Stimulated activated CD8-positive, alpha-beta memory T cell treated with anti-CD3 and anti-CD28 coated beads, Interleukin-15, amount 100 ng/mL, for 4 hours (primary cell): ENCODE measurements at regions not wholly inside any gene's neighbourhood (a gene's known extent, or its start where the extent isn't known, plus 50 kb on each side); places are given as distances from the start of the nearest gene placed in this dataset.
"Not testable (repeated sequence)": the region's sequence is repeated elsewhere in the genome, so short reads cannot be mapped to it uniquely, and the experiment has no call there.

Experiments
- DNase-seq, 2 donors: peaks; one replicate each; pipeline ENCODE4 v3.0.0-alpha.2; 2020; ENCODE audit warnings: low read depth in 2 of 2

GRCh38 chr4:38466401-38466800 is 197.6 kb upstream of the KLF3 start:
- no peak for DNase-seq

GRCh38 chr4:38467296-38467695 is 196.7 kb upstream of the KLF3 start:
- DNase-seq: no peak

GRCh38 chr4:38468339-38468866 is 195.6 kb upstream of the KLF3 start:
- no peak for DNase-seq

- DNase-seq: no peak
These were observed 194.6 kb upstream of the KLF3 start for GRCh38 chr4:38469410-38469809.

- no peak for DNase-seq
These were observed 193.2 kb upstream of the KLF3 start for GRCh38 chr4:38470735-38471262.

- DNase-seq: no peak
These were observed 181.3 kb upstream of the KLF3 start for GRCh38 chr4:38482696-38483095.

- DNase-seq: not testable (repeated sequence)
These were observed 180.4 kb upstream of the KLF3 start for GRCh38 chr4:38483628-38484027.

- DNase-seq: no peak
These were observed 174.8 kb upstream of the KLF3 start for GRCh38 chr4:38489011-38489861.

- DNase-seq: no peak
These were observed 173.9 kb upstream of the KLF3 start for GRCh38 chr4:38489924-38490639.

GRCh38 chr4:38490753-38491446 is 173.1 kb upstream of the KLF3 start:
- DNase-seq: no peak

GRCh38 chr4:38491854-38492478 is 172.0 kb upstream of the KLF3 start:
- DNase-seq: no peak

GRCh38 chr4:38493066-38493465 is 170.9 kb upstream of the KLF3 start:
- no peak for DNase-seq

GRCh38 chr4:38495446-38495845 is 168.6 kb upstream of the KLF3 start:
- DNase-seq: no peak

- DNase-seq: no peak
These were observed 166.9 kb upstream of the KLF3 start for GRCh38 chr4:38497121-38497520.

GRCh38 chr4:38499101-38499500 is 164.9 kb upstream of the KLF3 start:
- no peak for DNase-seq

- no peak for DNase-seq
These were observed 163.6 kb upstream of the KLF3 start for GRCh38 chr4:38500433-38500832.

- DNase-seq: no peak
These were observed 162.3 kb upstream of the KLF3 start for GRCh38 chr4:38501698-38502097.

GRCh38 chr4:38503689-38504395 is 160.2 kb upstream of the KLF3 start:
- no peak for DNase-seq

GRCh38 chr4:38504396-38504715 is 159.6 kb upstream of the KLF3 start:
- no peak for DNase-seq

GRCh38 chr4:38509551-38509950 is 154.4 kb upstream of the KLF3 start:
- DNase-seq: no peak

- DNase-seq: no peak
These were observed 153.8 kb upstream of the KLF3 start for GRCh38 chr4:38510201-38510600.
